SU-DHL-6 (cell line): ENCODE measurements at regions not wholly inside any gene's neighbourhood (a gene's known extent, or its start where the extent isn't known, plus 50 kb on each side); places are given as distances from the start of the nearest gene placed in this dataset.

Source experiments
- H2AFZ ChIP-seq: fragments of 200-600 bp; sonication (generic); 2 replicates; pipeline ENCODE4 v1.6.1; 2014; ENCODE audit warnings: low read depth, mild to moderate bottlenecking, moderate library complexity, mixed read lengths, antibody characterized with exemption, low read length; ENCODE audit not compliant: severe bottlenecking
- H3F3A ChIP-seq: fragments of 200-600 bp; shearing (Covaris generic); 2 replicates; pipeline ENCODE4 v1.6.0; 2016; ENCODE audit warnings: antibody characterized with exemption, mild to moderate bottlenecking; ENCODE audit not compliant: insufficient read depth
- H3K27ac ChIP-seq: fragments of 200-600 bp; sonication (generic); 2 replicates; pipeline ENCODE4 v1.5.1; 2016; ENCODE audit warnings: low read depth, mild to moderate bottlenecking, low read length, moderate library complexity, mixed read lengths
- H3K27me3 ChIP-seq: fragments of 200-600 bp; sonication (generic), shearing (Covaris generic); 2 replicates; pipeline ENCODE4 v1.6.0; 2014; ENCODE audit warnings: mild to moderate bottlenecking, low read length
- H3K36me3 ChIP-seq: fragments of 200-600 bp; sonication (generic); 2 replicates; pipeline ENCODE4 v1.6.1; 2014; ENCODE audit warnings: mild to moderate bottlenecking, low read length, mixed read lengths
- H3K4me2 ChIP-seq: fragments of 300-600, 200-600 bp; shearing (Covaris generic), sonication (generic); 2 replicates; pipeline ENCODE4 v1.6.0; 2014; ENCODE audit warnings: low read length, low read depth, mild to moderate bottlenecking; ENCODE audit not compliant: poor library complexity, severe bottlenecking
- H3K4me3 ChIP-seq: fragments of 200-600 bp; sonication (generic); 2 replicates; pipeline ENCODE4 v1.5.1; 2014; ENCODE audit warnings: antibody characterized with exemption, low read length, mild to moderate bottlenecking, mixed read lengths; ENCODE audit not compliant: insufficient read depth, poor library complexity, severe bottlenecking
- H3K79me2 ChIP-seq: fragments of 200-600 bp; sonication (generic); 2 replicates; pipeline ENCODE4 v1.6.1; 2014; ENCODE audit warnings: mild to moderate bottlenecking, low read length, moderate library complexity; ENCODE audit not compliant: insufficient read depth
- H3K9ac ChIP-seq: fragments of 200-600 bp; sonication (generic); 2 replicates; pipeline ENCODE4 v1.7.0; 2014; ENCODE audit warnings: mild to moderate bottlenecking, low read length
- H3K9me2 ChIP-seq: fragments of 200-600 bp; sonication (generic); replicated peaks from 2 replicates; pipeline ENCODE4 v1.6.1; 2014; ENCODE audit warnings: low read length; ENCODE audit not compliant: insufficient read depth
- H3K9me3 ChIP-seq: fragments of 200-600 bp; sonication (generic); 2 replicates; pipeline ENCODE4 v1.6.1; 2014; ENCODE audit warnings: low read length, mixed read lengths; ENCODE audit not compliant: insufficient read depth
- H4K20me1 ChIP-seq: fragments of 200-600 bp; sonication (generic); 2 replicates; pipeline ENCODE4 v1.6.1; 2014; ENCODE audit warnings: low read depth, mild to moderate bottlenecking, antibody characterized with exemption, low read length, moderate library complexity, mixed read lengths
- EZH2phosphoT487 ChIP-seq: fragments of 200-600 bp; sonication (generic), shearing (Covaris generic); conservative IDR thresholded peaks from 2 replicates; pipeline ENCODE4 v1.6.1; 2018; ENCODE audit warnings: mild to moderate bottlenecking, antibody characterized with exemption, low read length, moderate library complexity, mixed read lengths
- TF ChIP-seq, protein P1 (sequence below): fragments of 200-600 bp; sonication (generic); IDR thresholded peaks from one replicate; pipeline ENCODE4 v1.5.1; 2017; ENCODE audit warnings: antibody characterized with exemption, mild to moderate bottlenecking, low read length, moderate library complexity; ENCODE audit not compliant: insufficient read depth, poor library complexity, severe bottlenecking

DNA sequence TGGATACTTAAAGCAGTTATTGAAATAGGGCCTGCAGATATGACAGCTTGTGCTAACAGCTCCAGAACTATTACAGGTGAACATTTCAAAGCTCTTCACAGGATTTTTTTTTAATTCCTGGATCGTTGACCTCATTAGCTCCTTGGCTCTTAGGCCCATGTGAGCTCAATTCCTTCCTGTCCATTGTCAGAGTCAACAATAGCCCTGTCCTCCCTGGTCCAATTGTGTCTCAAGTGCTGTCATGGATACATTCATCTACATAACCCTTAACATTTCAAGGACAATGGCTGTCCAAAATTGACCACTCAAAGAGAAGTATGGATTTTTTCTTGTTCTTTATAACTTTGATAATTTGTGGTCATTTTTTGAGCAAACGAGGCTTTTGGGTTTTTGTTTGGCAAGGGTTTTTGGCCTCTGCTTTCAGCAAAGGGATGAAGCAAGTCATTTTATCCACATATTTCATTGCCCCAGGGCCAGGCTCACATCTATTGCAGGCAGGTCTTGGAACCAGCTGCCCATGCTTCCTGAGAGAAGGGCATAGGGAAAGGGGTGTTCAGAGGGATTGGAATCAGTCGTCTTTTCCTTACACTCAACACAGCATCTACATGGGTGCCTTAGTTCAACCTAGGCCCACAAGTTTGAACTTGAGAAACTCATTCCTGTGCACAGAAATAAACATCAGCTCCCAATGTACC lies 282.1 kb downstream of the TPBG start:
- H3K9me2 ChIP-seq = no peaks in the 10 kb centered on the region
- H3K27me3 ChIP-seq = no peaks in the 10 kb centered on the region
- no peak overlapping the region for H3K27ac ChIP-seq
- H3F3A ChIP-seq = no peaks in the 10 kb centered on the region
- no peaks in the 10 kb centered on the region for H3K9me3 ChIP-seq
- no peak overlapping the region for H3K4me3 ChIP-seq
- H3K79me2 ChIP-seq = no peaks in the 10 kb centered on the region
- H3K4me2 ChIP-seq = no peak overlapping the region
- H4K20me1 ChIP-seq = no peaks in the 10 kb centered on the region
- H3K36me3 ChIP-seq = no peaks in the 10 kb centered on the region
- H3K9ac ChIP-seq = no peak overlapping the region
- no peak overlapping the region for H2AFZ ChIP-seq
- TF ChIP-seq, protein P1, sequence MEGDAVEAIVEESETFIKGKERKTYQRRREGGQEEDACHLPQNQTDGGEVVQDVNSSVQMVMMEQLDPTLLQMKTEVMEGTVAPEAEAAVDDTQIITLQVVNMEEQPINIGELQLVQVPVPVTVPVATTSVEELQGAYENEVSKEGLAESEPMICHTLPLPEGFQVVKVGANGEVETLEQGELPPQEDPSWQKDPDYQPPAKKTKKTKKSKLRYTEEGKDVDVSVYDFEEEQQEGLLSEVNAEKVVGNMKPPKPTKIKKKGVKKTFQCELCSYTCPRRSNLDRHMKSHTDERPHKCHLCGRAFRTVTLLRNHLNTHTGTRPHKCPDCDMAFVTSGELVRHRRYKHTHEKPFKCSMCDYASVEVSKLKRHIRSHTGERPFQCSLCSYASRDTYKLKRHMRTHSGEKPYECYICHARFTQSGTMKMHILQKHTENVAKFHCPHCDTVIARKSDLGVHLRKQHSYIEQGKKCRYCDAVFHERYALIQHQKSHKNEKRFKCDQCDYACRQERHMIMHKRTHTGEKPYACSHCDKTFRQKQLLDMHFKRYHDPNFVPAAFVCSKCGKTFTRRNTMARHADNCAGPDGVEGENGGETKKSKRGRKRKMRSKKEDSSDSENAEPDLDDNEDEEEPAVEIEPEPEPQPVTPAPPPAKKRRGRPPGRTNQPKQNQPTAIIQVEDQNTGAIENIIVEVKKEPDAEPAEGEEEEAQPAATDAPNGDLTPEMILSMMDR = no peak
- no peak for TF ChIP-seq EZH2phosphoT487

DNA sequence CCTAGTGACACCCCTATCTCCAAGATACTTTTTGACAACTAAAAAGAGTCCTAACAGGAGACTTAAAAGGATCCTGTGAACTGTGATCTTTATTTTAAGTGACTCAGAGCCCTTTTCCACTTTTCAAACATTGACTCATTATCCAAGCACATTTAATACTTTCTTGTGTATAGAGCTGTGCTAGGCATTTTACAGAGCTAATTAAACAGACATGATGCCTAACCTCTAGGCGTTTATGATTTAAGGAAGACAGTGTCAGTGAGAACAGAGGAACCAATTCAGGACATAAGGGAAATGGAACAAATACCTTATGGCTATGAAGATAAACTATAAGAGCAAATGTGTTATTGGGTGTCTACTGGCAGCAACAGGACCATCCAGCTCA lies 282.6 kb downstream of the TPBG start:
- no peaks in the 10 kb centered on the region for H3K9me3 ChIP-seq

DNA sequence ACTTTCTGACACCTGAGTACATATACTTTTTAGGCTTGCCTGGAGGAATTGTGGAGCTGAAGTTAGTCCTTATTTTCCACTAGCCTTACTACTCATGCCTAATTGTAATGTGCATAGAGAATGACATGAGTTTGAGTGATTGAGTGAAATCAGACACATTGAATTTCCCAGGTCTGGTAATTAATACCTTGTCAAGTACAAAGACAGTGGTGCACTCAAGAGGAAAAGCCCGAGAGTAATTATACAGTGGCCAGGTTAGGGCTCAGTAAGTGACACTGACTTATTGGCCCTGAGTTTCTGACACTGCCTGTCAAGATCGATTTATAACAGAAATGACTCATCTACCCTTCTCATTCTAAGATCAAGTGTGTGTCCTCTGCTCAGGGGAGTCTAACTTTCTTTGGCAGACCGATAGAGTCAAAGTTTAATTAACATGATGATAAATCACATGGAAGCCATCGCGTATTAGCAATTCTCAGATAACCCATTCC lies 288.3 kb downstream of the TPBG start:
- Histone ChIP-seq H3K79me2 (no peaks in the 10 kb centered on the region), H3F3A (no peaks in the 10 kb centered on the region), H3K9me3 (no peaks in the 10 kb centered on the region), H3K36me3 (no peaks in the 10 kb centered on the region), H3K27me3 (no peaks in the 10 kb centered on the region), H3K27ac (no peak overlapping the region), H4K20me1 (no peaks in the 10 kb centered on the region), H3K9ac (no peak overlapping the region), H2AFZ (no peak overlapping the region), H3K9me2 (no peaks in the 10 kb centered on the region), H3K4me3 (no peak overlapping the region), H3K4me2 (no peak overlapping the region)
- no peak for TF ChIP-seq EZH2phosphoT487
- TF ChIP-seq, protein P1 = no peak

More for the DNA sequence above, 282.6 kb downstream of the TPBG start:
- no peak overlapping the region for H3K4me2 ChIP-seq
- H3K27ac ChIP-seq = no peak overlapping the region
- H4K20me1 ChIP-seq = no peaks in the 10 kb centered on the region
- no peak overlapping the region for H3K4me3 ChIP-seq
- H3K9me2 ChIP-seq = no peaks in the 10 kb centered on the region
- no peaks in the 10 kb centered on the region for H3K36me3 ChIP-seq
- TF ChIP-seq, protein P1 = no peak
- no peak for TF ChIP-seq EZH2phosphoT487
- H3K27me3 ChIP-seq = no peaks in the 10 kb centered on the region
- H2AFZ ChIP-seq = no peak overlapping the region
- no peaks in the 10 kb centered on the region for H3F3A ChIP-seq
- no peaks in the 10 kb centered on the region for H3K79me2 ChIP-seq
- H3K9ac ChIP-seq = no peak overlapping the region
